Adrenal gland (tissue), 9 donors: ENCODE measurements at regions not wholly inside any gene's neighbourhood (a gene's known extent, or its start where the extent isn't known, plus 50 kb on each side); places are given as distances from the start of the nearest gene placed in this dataset.

Experiments
- DNase-seq, 7 donors: peaks; one replicate each; pipeline ENCODE4 v3.0.0-alpha.2; 2019 to 2020
- H3K27ac ChIP-seq, 5 donors: fragments of 200-600 bp; sonication (generic) in 4 of 5; 1 replicate in 3 of 5; 2 replicates in 2 of 5; pipeline versions ENCODE4 v1.5.1 to v1.8.0; 2016 to 2020; ENCODE audit warnings: mild to moderate bottlenecking in 1 of 5
- H3K27me3 ChIP-seq: fragments of 200-600 bp; 2 replicates; pipeline ENCODE4 v1.8.0; 2021
- H3K36me3 ChIP-seq, 2 donors: fragments of 200-600 bp; replicated peaks in 1 of 2; 1 replicate in 1 of 2; 2 replicates in 1 of 2; pipeline versions ENCODE4 v1.5.1 to v1.8.0; 2018 to 2022
- H3K4me1 ChIP-seq, 2 donors: fragments of 200-600 bp; replicated peaks in 1 of 2; 1 replicate in 1 of 2; 2 replicates in 1 of 2; pipeline versions ENCODE4 v1.5.1 to v1.8.0; 2018 to 2021
- H3K4me3 ChIP-seq, 4 donors: fragments of 200-600 bp; sonication (generic) in 3 of 4; one replicate each; pipeline ENCODE4 v1.5.1; 2016 to 2018
- H3K9me3 ChIP-seq, 3 donors: fragments of 200-600 bp; sonication (generic) in 1 of 3; replicated peaks in 1 of 3; 1 replicate in 2 of 3; 2 replicates in 1 of 3; pipeline versions ENCODE4 v1.5.1 to v1.8.0; 2016 to 2021
- CTCF ChIP-seq, 6 experiments: fragments of 450-650 bp in 4 of 6; fragments of 200-600 bp in 2 of 6; sonication (generic) in 1 of 6; IDR thresholded peaks; 1 replicate in 5 of 6; 2 replicates in 1 of 6; pipeline versions ENCODE4 v1.5.1 to v1.8.0; 2016 to 2021; ENCODE audit warnings: antibody characterized with exemption in 6 of 6, mild to moderate bottlenecking in 2 of 6, moderate library complexity in 1 of 6
- POLR2A ChIP-seq, 2 donors: fragments of 450-650 bp; IDR thresholded peaks; one replicate each; pipeline ENCODE4 v1.6.1; 2017; ENCODE audit warnings: antibody characterized with exemption in 2 of 2, mild to moderate bottlenecking in 2 of 2, moderate library complexity in 1 of 2
- WGBS, 4 donors: extraction: QIAGEN DNeasy Blood & Tissue Kit in 2 of 4; methylation state at CpG; one replicate each; pipeline versions ENCODE4 v1.1.5 to v1.1.7; 2013 to 2017; 5-methylcytosine and 5-hydroxymethylcytosine counted together
- intact Hi-C, 2 donors: fragments of 100-400 bp; cut with DNase I; formaldehyde crosslinking; loops; one replicate each; pipeline versions ENCODE4 v1.14.1 to v1.15.0; 2022 to 2023
- donor health status: healthy with polysubstance abuse.
- donor health status: Bipolar disorder and iron deficiency.
- donor health status: DM: yes; HTN: yes; CAD: no.
- donor health status: DM: no; HTN: no; CAD: no.
- donor health status: DM: no; HTN: no; CAD: no.

GRCh38 chr11:112367895-112368294 is 107.2 kb upstream of the PLET1 start:
- TF ChIP-seq CTCF (IDR thresholded peaks at IDR 0.05), result no peak
- TF ChIP-seq POLR2A (IDR thresholded peaks at IDR 0.05), result no peak
- H3K4me3 ChIP-seq, result no peak overlapping the region
- DNase-seq, result no peak
- no peak overlapping the region for H3K27ac ChIP-seq
- H3K4me1 ChIP-seq, result no peaks in the 10 kb centered on the region
- 93 to 99% (median 94%) methylated on average over 5 of the region's 5 CpGs for WGBS, 4 donors
- H3K9me3 ChIP-seq, result no peaks in the 10 kb centered on the region
- H3K36me3 ChIP-seq, result no peaks in the 10 kb centered on the region
- no peaks in the 10 kb centered on the region for H3K27me3 ChIP-seq
- intact Hi-C loops, result no loop called here

- no peaks in the 10 kb centered on the region for H3K27me3 ChIP-seq
- WGBS, 4 donors, result 88 to 100% (median 95%) methylated on average over 1 of the region's 1 CpG
- no peaks in the 10 kb centered on the region for H3K9me3 ChIP-seq
- no peak overlapping the region for H3K4me3 ChIP-seq
- no peak for DNase-seq
- no peaks in the 10 kb centered on the region for H3K4me1 ChIP-seq
- no peak overlapping the region for H3K27ac ChIP-seq
- TF ChIP-seq CTCF (IDR thresholded peaks at IDR 0.05), result no peak
- TF ChIP-seq POLR2A (IDR thresholded peaks at IDR 0.05), result no peak
- no peaks in the 10 kb centered on the region for H3K36me3 ChIP-seq
- intact Hi-C loops, result no loop called here
Observed at GRCh38 chr11:112368381-112368780, 107.7 kb upstream of the PLET1 start.

GRCh38 chr11:112369374-112369773 is 108.7 kb upstream of the PLET1 start:
- TF ChIP-seq POLR2A (IDR thresholded peaks at IDR 0.05) (no peak), CTCF (IDR thresholded peaks at IDR 0.05) (no peak)
- no peaks in the 10 kb centered on the region for H3K4me1 ChIP-seq
- no peak for DNase-seq
- no peak overlapping the region for H3K27ac ChIP-seq
- WGBS, 4 donors, result 82 to 100% (median 96%) methylated on average over 1 of the region's 1 CpG
- no peaks in the 10 kb centered on the region for H3K27me3 ChIP-seq
- intact Hi-C loops, result no loop called here
- H3K4me3 ChIP-seq, result no peak overlapping the region
- no peaks in the 10 kb centered on the region for H3K9me3 ChIP-seq
- H3K36me3 ChIP-seq, result no peaks in the 10 kb centered on the region

GRCh38 chr11:112369916-112370315 is 109.3 kb upstream of the PLET1 start:
- intact Hi-C loops, result no loop called here
- 78 to 91% (median 82%) methylated on average over 5 of the region's 5 CpGs for WGBS, 4 donors
- Histone ChIP-seq H3K9me3 (no peaks in the 10 kb centered on the region), H3K4me1 (no peaks in the 10 kb centered on the region), H3K36me3 (no peaks in the 10 kb centered on the region), H3K27ac (no peak overlapping the region), H3K27me3 (no peaks in the 10 kb centered on the region), H3K4me3 (no peak overlapping the region)
- no peak for DNase-seq
- TF ChIP-seq CTCF (IDR thresholded peaks at IDR 0.05), result no peak
- TF ChIP-seq POLR2A (IDR thresholded peaks at IDR 0.05), result no peak
